ENCODE measurements at regions not wholly inside any gene's neighbourhood (a gene's known extent, or its start where the extent isn't known, plus 50 kb on each side); places are given as distances from the start of the nearest gene placed in this dataset.
"Not testable (repeated sequence)": the region's sequence is repeated elsewhere in the genome, so short reads cannot be mapped to it uniquely, and the experiment has no call there.

DNA sequence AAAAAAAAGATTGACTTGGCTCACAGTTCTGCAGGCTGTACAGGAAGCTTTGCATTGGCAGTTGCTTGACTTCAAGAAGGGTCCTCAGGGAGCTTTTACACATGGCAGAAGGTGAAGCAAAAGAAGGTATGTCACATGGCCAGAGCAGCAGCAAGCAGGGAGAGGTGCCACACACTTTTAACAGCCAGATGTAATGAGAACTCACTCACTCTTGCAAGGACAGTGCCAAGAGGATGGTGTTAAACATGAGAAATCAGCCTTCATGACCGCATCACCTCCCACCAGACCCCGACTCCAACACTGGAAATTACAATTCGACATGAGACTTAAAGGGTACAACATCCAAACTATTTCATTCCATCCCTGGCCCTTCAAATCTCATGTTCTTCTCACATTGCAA lies 367.2 kb upstream of the TPTE start:
- TF ChIP-seq, protein P1, sequence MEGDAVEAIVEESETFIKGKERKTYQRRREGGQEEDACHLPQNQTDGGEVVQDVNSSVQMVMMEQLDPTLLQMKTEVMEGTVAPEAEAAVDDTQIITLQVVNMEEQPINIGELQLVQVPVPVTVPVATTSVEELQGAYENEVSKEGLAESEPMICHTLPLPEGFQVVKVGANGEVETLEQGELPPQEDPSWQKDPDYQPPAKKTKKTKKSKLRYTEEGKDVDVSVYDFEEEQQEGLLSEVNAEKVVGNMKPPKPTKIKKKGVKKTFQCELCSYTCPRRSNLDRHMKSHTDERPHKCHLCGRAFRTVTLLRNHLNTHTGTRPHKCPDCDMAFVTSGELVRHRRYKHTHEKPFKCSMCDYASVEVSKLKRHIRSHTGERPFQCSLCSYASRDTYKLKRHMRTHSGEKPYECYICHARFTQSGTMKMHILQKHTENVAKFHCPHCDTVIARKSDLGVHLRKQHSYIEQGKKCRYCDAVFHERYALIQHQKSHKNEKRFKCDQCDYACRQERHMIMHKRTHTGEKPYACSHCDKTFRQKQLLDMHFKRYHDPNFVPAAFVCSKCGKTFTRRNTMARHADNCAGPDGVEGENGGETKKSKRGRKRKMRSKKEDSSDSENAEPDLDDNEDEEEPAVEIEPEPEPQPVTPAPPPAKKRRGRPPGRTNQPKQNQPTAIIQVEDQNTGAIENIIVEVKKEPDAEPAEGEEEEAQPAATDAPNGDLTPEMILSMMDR (IDR thresholded peaks at IDR 0.05), result not testable (repeated sequence)
- not testable (repeated sequence) for TF ChIP-seq POLR2A (IDR thresholded peaks at IDR 0.05)
